Vagina (tissue), 2 donors: ENCODE measurements at regions not wholly inside any gene's neighbourhood (a gene's known extent, or its start where the extent isn't known, plus 50 kb on each side); places are given as distances from the start of the nearest gene placed in this dataset.

Experiments used
- CTCF ChIP-seq, 3 experiments: fragments of 450-650 bp in 2 of 3; fragments of 200-600 bp in 1 of 3; sonication (generic) in 1 of 3; IDR thresholded peaks; one replicate each; pipeline ENCODE4 v1.5.1; 2017 to 2019; ENCODE audit warnings: antibody characterized with exemption in 3 of 3, mild to moderate bottlenecking in 2 of 3, moderate library complexity in 2 of 3
- POLR2A ChIP-seq, 2 donors: fragments of 450-650 bp; IDR thresholded peaks; one replicate each; pipeline ENCODE4 v1.6.1; 2017; ENCODE audit warnings: antibody characterized with exemption in 2 of 2, mild to moderate bottlenecking in 2 of 2, moderate library complexity in 2 of 2

GRCh38 chr9:29233193-29233592, 1659.9 kb upstream of the C9orf72 start:
- TF ChIP-seq CTCF (IDR thresholded peaks at IDR 0.05): no peak
- TF ChIP-seq POLR2A (IDR thresholded peaks at IDR 0.05): no peak
